ENCODE measurements at regions not wholly inside any gene's neighbourhood (a gene's known extent, or its start where the extent isn't known, plus 50 kb on each side); places are given as distances from the start of the nearest gene placed in this dataset.

- TF ChIP-seq POLR2A (IDR thresholded peaks at IDR 0.05; ENCODE audit: low read depth): no peak
- TF ChIP-seq POLR2AphosphoS5 (IDR thresholded peaks at IDR 0.05): no peak
- TF ChIP-seq CTCF (IDR thresholded peaks at IDR 0.05): no peak
Measured at GRCh38 chr6:163866192-163866591, 451.7 kb downstream of the QKI start.

Measured in esophagus muscularis mucosa (tissue), 3 donors.